Heart left ventricle (tissue), 13 donors: ENCODE measurements at regions not wholly inside any gene's neighbourhood (a gene's known extent, or its start where the extent isn't known, plus 50 kb on each side); places are given as distances from the start of the nearest gene placed in this dataset.

Source experiments
- POLR2A ChIP-seq, 2 donors: fragments of 450-650 bp; IDR thresholded peaks; one replicate each; pipeline ENCODE4 v1.6.1; 2017; ENCODE audit warnings: antibody characterized with exemption in 2 of 2, mild to moderate bottlenecking in 2 of 2, moderate library complexity in 2 of 2
- TF ChIP-seq, protein P1 (sequence below), 12 donors: fragments of 200-600 bp; sonication (generic) in 4 of 12; IDR thresholded peaks; one replicate each; pipeline versions ENCODE4 v1.5.0 to v1.8.0; 2018 to 2022; ENCODE audit warnings: antibody characterized with exemption in 12 of 12, mild to moderate bottlenecking in 5 of 12
- donor health status: ischemic (EF 13 %, LVEDD 7.1; RV severe dilation, severe dysfunction).
- donor health status: DM: no; HTN: yes; CAD: no.
- donor health status: DM: no; HTN: no; CAD: no.
- donor health status: ischemic (EF 25% LVEDD 6.9; RV normal size, moderate dysfunction).
- donor health status: ischemic (EF 25% LVEDD 5.7; RV mildly dilated, moderate dysfunction).
- donor health status: ischemic (EF 35%, LVEDD 5.7; RV mildly dilated, moderate dysfunction).
- donor health status: nonischemic (EF 11% LVEDD 7.7; RV severe dilation, severe dysfunction).
- donor health status: DM: yes; HTN: yes; CAD: no.
- donor health status: PGD.
- donor health status: ischemic (EF 29% LVEDD 5.4; RV normal size, mild dysfunction).
- donor health status: nonischemic (EF 23%, LVEDD 6.1; RV moderate dilation, normal function).

DNA sequence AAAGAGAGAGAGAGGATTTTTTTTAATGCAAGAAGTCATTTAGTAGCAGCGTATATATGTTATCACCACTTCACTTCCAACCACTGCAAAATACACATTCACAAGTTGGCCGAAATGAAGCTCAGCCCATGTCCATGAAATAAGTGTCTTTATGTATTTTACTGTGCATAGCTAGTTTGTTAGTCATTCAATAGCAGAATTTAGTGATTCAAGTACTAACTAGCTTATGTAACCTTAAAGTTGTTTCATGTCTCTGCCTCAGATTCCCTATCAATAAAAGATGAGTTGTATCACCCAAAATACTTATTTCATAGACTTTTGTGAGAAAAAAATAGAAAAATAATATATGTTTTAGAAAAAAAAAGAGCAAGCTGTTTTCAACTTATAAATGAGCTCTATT lies 153.7 kb upstream of the PRDM1 start:
- TF ChIP-seq, protein P1, sequence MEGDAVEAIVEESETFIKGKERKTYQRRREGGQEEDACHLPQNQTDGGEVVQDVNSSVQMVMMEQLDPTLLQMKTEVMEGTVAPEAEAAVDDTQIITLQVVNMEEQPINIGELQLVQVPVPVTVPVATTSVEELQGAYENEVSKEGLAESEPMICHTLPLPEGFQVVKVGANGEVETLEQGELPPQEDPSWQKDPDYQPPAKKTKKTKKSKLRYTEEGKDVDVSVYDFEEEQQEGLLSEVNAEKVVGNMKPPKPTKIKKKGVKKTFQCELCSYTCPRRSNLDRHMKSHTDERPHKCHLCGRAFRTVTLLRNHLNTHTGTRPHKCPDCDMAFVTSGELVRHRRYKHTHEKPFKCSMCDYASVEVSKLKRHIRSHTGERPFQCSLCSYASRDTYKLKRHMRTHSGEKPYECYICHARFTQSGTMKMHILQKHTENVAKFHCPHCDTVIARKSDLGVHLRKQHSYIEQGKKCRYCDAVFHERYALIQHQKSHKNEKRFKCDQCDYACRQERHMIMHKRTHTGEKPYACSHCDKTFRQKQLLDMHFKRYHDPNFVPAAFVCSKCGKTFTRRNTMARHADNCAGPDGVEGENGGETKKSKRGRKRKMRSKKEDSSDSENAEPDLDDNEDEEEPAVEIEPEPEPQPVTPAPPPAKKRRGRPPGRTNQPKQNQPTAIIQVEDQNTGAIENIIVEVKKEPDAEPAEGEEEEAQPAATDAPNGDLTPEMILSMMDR (IDR thresholded peaks at IDR 0.05): no peak
- TF ChIP-seq POLR2A (IDR thresholded peaks at IDR 0.05): no peak
